ENCODE measurements at regions not wholly inside any gene's neighbourhood (a gene's known extent, or its start where the extent isn't known, plus 50 kb on each side); places are given as distances from the start of the nearest gene placed in this dataset.
"Not testable (repeated sequence)": the region's sequence is repeated elsewhere in the genome, so short reads cannot be mapped to it uniquely, and the experiment has no call there.

DNA sequence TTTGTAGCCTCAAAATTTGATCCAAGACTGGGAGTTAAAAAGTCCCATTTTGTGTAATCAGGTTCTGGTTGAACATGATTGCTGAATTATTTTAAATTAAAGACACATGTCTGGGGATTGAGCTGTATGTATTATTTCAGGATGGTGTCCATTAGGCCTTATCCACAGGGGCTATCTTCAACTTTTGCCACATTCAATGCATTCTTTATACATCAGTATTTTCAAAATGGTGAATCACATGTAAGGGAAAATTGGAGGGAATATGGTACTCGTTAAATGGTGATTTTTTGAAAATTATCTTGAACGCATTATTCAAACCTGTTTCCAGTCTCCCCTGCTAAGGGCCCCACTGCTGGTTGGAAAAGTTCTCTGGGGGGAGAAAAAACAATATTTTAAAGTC lies 367.7 kb upstream of the NPVF start:
- no peak for DNase-seq (ENCODE audit: extremely low read depth, low read depth)

GRCh38 chr7:25596443-25596842 lies 368.2 kb upstream of the NPVF start:
- TF ChIP-seq, protein P1, sequence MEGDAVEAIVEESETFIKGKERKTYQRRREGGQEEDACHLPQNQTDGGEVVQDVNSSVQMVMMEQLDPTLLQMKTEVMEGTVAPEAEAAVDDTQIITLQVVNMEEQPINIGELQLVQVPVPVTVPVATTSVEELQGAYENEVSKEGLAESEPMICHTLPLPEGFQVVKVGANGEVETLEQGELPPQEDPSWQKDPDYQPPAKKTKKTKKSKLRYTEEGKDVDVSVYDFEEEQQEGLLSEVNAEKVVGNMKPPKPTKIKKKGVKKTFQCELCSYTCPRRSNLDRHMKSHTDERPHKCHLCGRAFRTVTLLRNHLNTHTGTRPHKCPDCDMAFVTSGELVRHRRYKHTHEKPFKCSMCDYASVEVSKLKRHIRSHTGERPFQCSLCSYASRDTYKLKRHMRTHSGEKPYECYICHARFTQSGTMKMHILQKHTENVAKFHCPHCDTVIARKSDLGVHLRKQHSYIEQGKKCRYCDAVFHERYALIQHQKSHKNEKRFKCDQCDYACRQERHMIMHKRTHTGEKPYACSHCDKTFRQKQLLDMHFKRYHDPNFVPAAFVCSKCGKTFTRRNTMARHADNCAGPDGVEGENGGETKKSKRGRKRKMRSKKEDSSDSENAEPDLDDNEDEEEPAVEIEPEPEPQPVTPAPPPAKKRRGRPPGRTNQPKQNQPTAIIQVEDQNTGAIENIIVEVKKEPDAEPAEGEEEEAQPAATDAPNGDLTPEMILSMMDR (IDR thresholded peaks at IDR 0.05; ENCODE audit: low read depth, low read length, missing control alignments) = no peak
- no peak overlapping the region for H3K4me3 ChIP-seq (replicated peaks; ENCODE audit: low read depth, low read length)
- no peak for DNase-seq (ENCODE audit: extremely low read depth, low read depth)

More for the DNA sequence above, 367.7 kb upstream of the NPVF start:
- TF ChIP-seq, protein P1 (IDR thresholded peaks at IDR 0.05; ENCODE audit: low read depth, low read length, missing control alignments) = no peak
- no peak overlapping the region for H3K4me3 ChIP-seq (replicated peaks; ENCODE audit: low read depth, low read length)

DNA sequence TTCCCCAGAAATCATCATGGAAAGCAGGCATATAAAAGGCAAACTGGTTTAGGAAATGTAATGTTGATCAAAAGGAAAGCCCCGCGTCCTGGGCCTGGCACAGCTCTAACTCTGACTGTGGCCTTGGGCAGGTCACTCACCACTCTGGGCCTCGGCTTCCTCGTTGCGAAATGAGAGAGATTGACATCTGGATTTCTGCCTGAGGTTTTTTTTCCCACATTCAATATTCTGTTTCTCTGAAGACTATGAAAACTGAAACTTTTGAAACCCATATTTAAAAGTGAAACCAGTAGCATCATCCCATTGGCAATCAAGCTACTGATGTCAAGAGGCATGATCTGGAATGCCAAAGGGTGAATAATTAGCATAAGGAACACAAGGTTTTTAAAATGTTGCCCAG lies 369.7 kb upstream of the NPVF start:
- TF ChIP-seq, protein P1 (IDR thresholded peaks at IDR 0.05; ENCODE audit: low read depth, low read length, missing control alignments) = no peak
- no peak overlapping the region for H3K4me3 ChIP-seq (replicated peaks; ENCODE audit: low read depth, low read length)
- DNase-seq (ENCODE audit: extremely low read depth, low read depth) = no peak

GRCh38 chr7:25598765-25599164 lies 370.5 kb upstream of the NPVF start:
- TF ChIP-seq, protein P1 (IDR thresholded peaks at IDR 0.05; ENCODE audit: low read depth, low read length, missing control alignments) = no peak
- H3K4me3 ChIP-seq (replicated peaks; ENCODE audit: low read depth, low read length) = no peak overlapping the region
- no peak for DNase-seq (ENCODE audit: extremely low read depth, low read depth)

- H3K4me3 ChIP-seq (replicated peaks; ENCODE audit: low read depth, low read length) = no peak overlapping the region
- TF ChIP-seq, protein P1 (IDR thresholded peaks at IDR 0.05; ENCODE audit: low read depth, low read length, missing control alignments) = no peak
- DNase-seq (ENCODE audit: extremely low read depth, low read depth) = no peak
These were observed 372.1 kb upstream of the NPVF start for GRCh38 chr7:25600262-25600920.

DNA sequence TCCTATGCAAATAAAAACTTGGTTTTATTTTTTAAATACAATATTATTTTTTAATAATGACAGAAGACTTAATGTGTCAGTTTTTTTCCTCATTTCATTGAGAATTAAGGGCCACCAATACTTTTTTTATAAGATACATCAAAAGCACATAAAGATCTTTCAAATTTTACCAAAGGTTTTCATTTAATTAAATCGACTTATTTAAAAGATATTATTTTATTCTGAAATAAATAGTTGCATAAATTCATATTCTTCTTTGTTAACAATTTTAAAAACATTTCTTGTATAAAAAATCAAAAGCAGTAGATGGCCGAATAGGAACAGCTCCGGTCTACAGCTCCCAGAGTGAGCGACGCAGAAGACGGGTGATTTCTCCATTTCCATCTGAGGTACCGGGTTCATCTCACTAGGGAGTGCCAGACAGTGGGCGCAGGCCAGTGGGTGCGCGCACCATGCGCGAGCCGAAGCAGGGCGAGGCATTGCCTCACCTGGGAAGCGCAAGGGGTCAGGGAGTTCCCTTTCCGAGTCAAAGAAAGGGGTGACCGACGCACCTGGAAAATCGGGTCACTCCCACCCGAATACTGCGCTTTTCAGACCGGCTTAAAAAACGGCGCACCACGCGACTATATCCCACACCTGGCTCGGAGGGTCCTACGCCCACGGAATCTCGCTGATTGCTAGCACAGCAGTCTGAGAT lies 374.6 kb upstream of the NPVF start:
- H3K4me3 ChIP-seq (replicated peaks; ENCODE audit: low read depth, low read length); DNase-seq (ENCODE audit: extremely low read depth, low read depth): not testable (repeated sequence)

DNA sequence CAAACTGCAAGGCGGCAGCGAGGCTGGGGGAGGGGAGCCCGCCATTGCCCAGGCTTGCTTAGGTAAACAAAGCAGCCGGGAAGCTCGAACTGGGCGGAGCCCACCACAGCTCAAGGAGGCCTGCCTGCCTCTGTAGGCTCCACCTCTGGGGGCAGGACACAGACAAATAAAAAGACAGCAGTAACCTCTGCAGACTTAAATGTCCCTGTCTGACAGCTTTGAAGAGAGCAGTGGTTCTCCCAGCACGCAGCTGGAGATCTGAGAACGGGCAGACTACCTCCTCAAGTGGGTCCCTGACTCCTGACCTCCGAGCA lies 375.1 kb upstream of the NPVF start:
- H3K4me3 ChIP-seq (replicated peaks; ENCODE audit: low read depth, low read length) = not testable (repeated sequence)

GRCh38 chr7:25611196-25611595 lies 382.9 kb upstream of the NPVF start:
- DNase-seq (ENCODE audit: extremely low read depth, low read depth) = no peak
- TF ChIP-seq, protein P1 (IDR thresholded peaks at IDR 0.05; ENCODE audit: low read depth, low read length, missing control alignments) = no peak
- no peak overlapping the region for H3K4me3 ChIP-seq (replicated peaks; ENCODE audit: low read depth, low read length)

More for the DNA sequence above, 375.1 kb upstream of the NPVF start:
- not testable (repeated sequence) for DNase-seq (ENCODE audit: extremely low read depth, low read depth)
